Uterus (tissue), 3 donors: ENCODE measurements at regions not wholly inside any gene's neighbourhood (a gene's known extent, or its start where the extent isn't known, plus 50 kb on each side); places are given as distances from the start of the nearest gene placed in this dataset.

Experiments used
- DNase-seq, 2 donors: peaks; one replicate each; pipeline ENCODE4 v3.0.0-alpha.2; 2019 to 2020
- H3K27ac ChIP-seq, 2 donors: fragments of 200-600 bp; sonication (generic); 1 replicate in 1 of 2; 2 replicates in 1 of 2; pipeline ENCODE4 v1.5.1; 2016 to 2018
- H3K27me3 ChIP-seq, 2 donors: fragments of 200-600 bp; sonication (generic); one replicate each; pipeline ENCODE4 v1.5.1; 2018 to 2019; ENCODE audit warnings: control low read depth in 1 of 2
- H3K36me3 ChIP-seq, 2 donors: fragments of 200-600 bp; sonication (generic); one replicate each; pipeline ENCODE4 v1.5.1; 2019; ENCODE audit warnings: control low read depth in 1 of 2
- H3K4me1 ChIP-seq, 2 donors: fragments of 200-600 bp; sonication (generic); one replicate each; pipeline ENCODE4 v1.5.1; 2018 to 2019; ENCODE audit warnings: control low read depth in 1 of 2
- H3K4me3 ChIP-seq, 2 donors: fragments of 200-600 bp; sonication (generic); 1 replicate in 1 of 2; 2 replicates in 1 of 2; pipeline ENCODE4 v1.5.1; 2018 to 2019; ENCODE audit warnings: mild to moderate bottlenecking in 1 of 2
- H3K9me3 ChIP-seq, 2 donors: fragments of 200-600 bp; sonication (generic); one replicate each; pipeline ENCODE4 v1.5.1; 2019; ENCODE audit warnings: control low read depth in 1 of 2
- CTCF ChIP-seq, 4 experiments: fragments of 200-600 bp in 2 of 4; fragments of 450-650 bp in 2 of 4; sonication (generic) in 2 of 4; IDR thresholded peaks; one replicate each; pipeline ENCODE4 v1.5.1; 2016 to 2019; ENCODE audit warnings: antibody characterized with exemption in 4 of 4, mild to moderate bottlenecking in 2 of 4, moderate library complexity in 1 of 4
- POLR2A ChIP-seq, 2 donors: fragments of 450-650 bp; IDR thresholded peaks; one replicate each; pipeline ENCODE4 v1.6.1; 2016; ENCODE audit warnings: antibody characterized with exemption in 2 of 2, mild to moderate bottlenecking in 1 of 2, moderate library complexity in 1 of 2
- intact Hi-C: fragments of 100-400 bp; cut with DNase I; formaldehyde crosslinking; loops from one replicate; pipeline ENCODE4 v1.15.1; 2023; ENCODE audit warnings: low total_unique reads
- donor health status: DM: yes; HTN: yes; CAD: no.

GRCh38 chr15:39435244-39435643 is 145.6 kb upstream of the THBS1 start:
- Histone ChIP-seq H3K27ac (peak overlapping the region; percentile 54 to 69), H3K27me3 (no peaks in the 10 kb centered on the region), H3K4me3 (no peak overlapping the region), H3K36me3 (no peaks in the 10 kb centered on the region), H3K4me1 (peaks cover 3 to 5% of the 10 kb centered on the region in 2 donors), H3K9me3 (no peaks in the 10 kb centered on the region)
- no peak for TF ChIP-seq CTCF (IDR thresholded peaks at IDR 0.05)
- TF ChIP-seq POLR2A (IDR thresholded peaks at IDR 0.05): no peak
- intact Hi-C loops: no loop called here
- DNase-seq: no peak

GRCh38 chr15:39438260-39438659 is 142.6 kb upstream of the THBS1 start:
- Histone ChIP-seq H3K4me3 (no peak overlapping the region), H3K9me3 (no peaks in the 10 kb centered on the region), H3K27me3 (no peaks in the 10 kb centered on the region), H3K36me3 (no peaks in the 10 kb centered on the region), H3K4me1 (peaks cover 3 to 5% of the 10 kb centered on the region in 2 donors), H3K27ac (peak overlapping the region; percentile 25 to 36)
- no peak for TF ChIP-seq POLR2A (IDR thresholded peaks at IDR 0.05)
- no peak for TF ChIP-seq CTCF (IDR thresholded peaks at IDR 0.05)
- DNase-seq: no peak
- intact Hi-C loops: no loop called here

GRCh38 chr15:39438799-39439592 is 141.9 kb upstream of the THBS1 start:
- DNase-seq: peak; percentile 29 to 60
- H3K27ac ChIP-seq: peak overlapping the region; percentile 25 to 36
- intact Hi-C loops: no loop called here

GRCh38 chr15:39442898-39443297 is 138.0 kb upstream of the THBS1 start:
- no peak for TF ChIP-seq CTCF (IDR thresholded peaks at IDR 0.05)
- no peak for TF ChIP-seq POLR2A (IDR thresholded peaks at IDR 0.05)
- no peaks in the 10 kb centered on the region for H3K9me3 ChIP-seq
- no peak overlapping the region for H3K27ac ChIP-seq
- H3K27me3 ChIP-seq: no peaks in the 10 kb centered on the region
- no peak for DNase-seq
- intact Hi-C loops: no loop called here
- H3K4me3 ChIP-seq: no peak overlapping the region
- no peaks in the 10 kb centered on the region for H3K4me1 ChIP-seq
- no peaks in the 10 kb centered on the region for H3K36me3 ChIP-seq

More at GRCh38 chr15:39438799-39439592, 141.9 kb upstream of the THBS1 start:
- Histone ChIP-seq H3K36me3 (no peaks in the 10 kb centered on the region), H3K4me1 (peaks cover 3 to 5% of the 10 kb centered on the region in 2 donors), H3K4me3 (no peak overlapping the region), H3K9me3 (no peaks in the 10 kb centered on the region), H3K27me3 (no peaks in the 10 kb centered on the region)
- TF ChIP-seq CTCF (IDR thresholded peaks at IDR 0.05) (no peak), POLR2A (IDR thresholded peaks at IDR 0.05) (no peak)

GRCh38 chr15:39443659-39444219 is 137.1 kb upstream of the THBS1 start:
- Histone ChIP-seq H3K9me3 (no peaks in the 10 kb centered on the region), H3K27me3 (no peaks in the 10 kb centered on the region), H3K36me3 (no peaks in the 10 kb centered on the region), H3K27ac (no peak overlapping the region), H3K4me3 (no peak overlapping the region), H3K4me1 (no peaks in the 10 kb centered on the region)
- intact Hi-C loops: no loop called here
- TF ChIP-seq CTCF (IDR thresholded peaks at IDR 0.05) (no peak), POLR2A (IDR thresholded peaks at IDR 0.05) (no peak)
- DNase-seq: no peak
